ENCODE measurements at regions not wholly inside any gene's neighbourhood (a gene's known extent, or its start where the extent isn't known, plus 50 kb on each side); places are given as distances from the start of the nearest gene placed in this dataset.

GRCh38 chr20:1804554-1804956 is 90.7 kb upstream of the SIRPA start:
- TF ChIP-seq CTCF (IDR thresholded peaks at IDR 0.05) (no peak), POLR2AphosphoS5 (IDR thresholded peaks at IDR 0.05) (no peak), POLR2A (IDR thresholded peaks at IDR 0.05) (no peak)
